Small intestine (tissue), 7 donors: ENCODE measurements at regions not wholly inside any gene's neighbourhood (a gene's known extent, or its start where the extent isn't known, plus 50 kb on each side); places are given as distances from the start of the nearest gene placed in this dataset.
"Not testable (repeated sequence)": the region's sequence is repeated elsewhere in the genome, so short reads cannot be mapped to it uniquely, and the experiment has no call there.

ENCODE experiments used
- DNase-seq, 2 donors: peaks; one replicate each; pipeline versions ENCODE4 v3.0.0 to v3.0.0-alpha.2; 2013
- FAIRE-seq: peaks from 2 replicates; lab custom pipeline; 2012; peaks lifted over from hg19 to GRCh38; lab: Jason Lieb, UNC
- H3K27ac ChIP-seq, 3 donors: one replicate each; pipeline ENCODE4 v1.5.1; 2013; ENCODE audit warnings: low read length in 2 of 3, mild to moderate bottlenecking in 2 of 3, control low read depth in 1 of 3, inconsistent platforms in 1 of 3, low read depth in 1 of 3, moderate library complexity in 1 of 3
- H3K27me3 ChIP-seq, 3 donors: one replicate each; pipeline ENCODE4 v1.6.1; 2013; ENCODE audit warnings: low read length in 3 of 3, inconsistent platforms in 1 of 3; ENCODE audit not compliant: control insufficient read depth in 3 of 3, insufficient read depth in 3 of 3
- H3K36me3 ChIP-seq, 3 donors: one replicate each; pipeline ENCODE4 v1.6.1; 2013; ENCODE audit warnings: low read length in 3 of 3, inconsistent platforms in 1 of 3, low read depth in 1 of 3, mild to moderate bottlenecking in 1 of 3, moderate library complexity in 1 of 3; ENCODE audit not compliant: control insufficient read depth in 3 of 3, insufficient read depth in 2 of 3
- H3K4me1 ChIP-seq, 3 donors: one replicate each; pipeline ENCODE4 v1.6.1; 2013; ENCODE audit warnings: low read length in 2 of 3, inconsistent platforms in 1 of 3, low read depth in 1 of 3, mild to moderate bottlenecking in 1 of 3, moderate library complexity in 1 of 3; ENCODE audit not compliant: control insufficient read depth in 3 of 3, insufficient read depth in 2 of 3
- H3K4me3 ChIP-seq, 3 donors: one replicate each; pipeline ENCODE4 v1.5.1; 2013; ENCODE audit warnings: low read length in 3 of 3, control low read depth in 1 of 3, inconsistent platforms in 1 of 3, low read depth in 1 of 3, mild to moderate bottlenecking in 1 of 3, moderate library complexity in 1 of 3
- H3K9me3 ChIP-seq, 2 donors: one replicate each; pipeline ENCODE4 v1.6.1; 2013; ENCODE audit warnings: low read depth in 1 of 2, low read length in 1 of 2; ENCODE audit not compliant: control insufficient read depth in 2 of 2, insufficient read depth in 1 of 2
- WGBS, 3 donors: extraction: QIAGEN DNeasy Blood & Tissue Kit; methylation state at CpG; one replicate each; pipeline ENCODE4 v1.1.7; 2013; 5-methylcytosine and 5-hydroxymethylcytosine counted together
- donor health status: healthy with polysubstance abuse.
- donor health status: control.
- donor health status: control.
- donor health status: Bipolar disorder and iron deficiency.
- donor health status: healthy.

- H3K27me3 ChIP-seq, result no peaks in the 10 kb centered on the region
- peaks cover 0 to 12% (median 6%) of the 10 kb centered on the region in 3 donors for H3K4me1 ChIP-seq
- DNase-seq (no peak), FAIRE-seq (no peak)
- H3K27ac ChIP-seq, result no peak overlapping the region
- H3K4me3 ChIP-seq, result no peak overlapping the region
- H3K36me3 ChIP-seq, result no peaks in the 10 kb centered on the region
- H3K9me3 ChIP-seq, result no peaks in the 10 kb centered on the region
- WGBS, 3 donors, result 88 to 94% (median 91%) methylated on average over 2 of the region's 2 CpGs
These were observed 124.8 kb downstream of the CD164 start for GRCh38 chr6:109257494-109257893.

- FAIRE-seq (no peak), DNase-seq (peak; percentile 15 to 31)
- Histone ChIP-seq H3K4me3 (no peak overlapping the region), H3K36me3 (no peaks in the 10 kb centered on the region), H3K27ac (no peak overlapping the region), H3K9me3 (no peaks in the 10 kb centered on the region), H3K27me3 (no peaks in the 10 kb centered on the region), H3K4me1 (peaks cover 0 to 12% (median 6%) of the 10 kb centered on the region in 3 donors)
- WGBS, 3 donors, result 34 to 47% (median 34%) methylated on average over 4 of the region's 4 CpGs
These were observed 126.2 kb downstream of the CD164 start for GRCh38 chr6:109255946-109256640.

GRCh38 chr6:109255087-109255486, 127.2 kb downstream of the CD164 start:
- DNase-seq (no peak), FAIRE-seq (no peak)
- peaks cover 0 to 12% (median 6%) of the 10 kb centered on the region in 3 donors for H3K4me1 ChIP-seq
- H3K9me3 ChIP-seq, result no peaks in the 10 kb centered on the region
- H3K27me3 ChIP-seq, result no peaks in the 10 kb centered on the region
- no peak overlapping the region for H3K4me3 ChIP-seq
- peak overlapping the region in 1 of 3 donors; percentile 14 for H3K27ac ChIP-seq
- WGBS, 3 donors, result 75 to 96% (median 90%) methylated on average over 5 of the region's 5 CpGs
- no peaks in the 10 kb centered on the region for H3K36me3 ChIP-seq

GRCh38 chr6:109253366-109253765, 128.9 kb downstream of the CD164 start:
- H3K36me3 ChIP-seq, result no peaks in the 10 kb centered on the region
- H3K27me3 ChIP-seq, result no peaks in the 10 kb centered on the region
- no peak for DNase-seq
- H3K9me3 ChIP-seq, result no peaks in the 10 kb centered on the region
- H3K4me3 ChIP-seq, result no peak overlapping the region
- peaks cover 0 to 12% (median 6%) of the 10 kb centered on the region in 3 donors for H3K4me1 ChIP-seq
- FAIRE-seq, result no peak
- H3K27ac ChIP-seq, result no peak overlapping the region

GRCh38 chr6:109252261-109253041, 129.8 kb downstream of the CD164 start:
- Histone ChIP-seq H3K4me1 (peaks cover 0 to 12% (median 6%) of the 10 kb centered on the region in 3 donors), H3K27me3 (no peaks in the 10 kb centered on the region), H3K4me3 (no peak overlapping the region), H3K36me3 (no peaks in the 10 kb centered on the region), H3K9me3 (no peaks in the 10 kb centered on the region), H3K27ac (no peak overlapping the region)
- DNase-seq (peak in 1 of 2 donors; percentile 23), FAIRE-seq (no peak)
- 29 to 59% (median 41%) methylated on average over 3 of the region's 3 CpGs for WGBS, 3 donors

- DNase-seq (no peak), FAIRE-seq (no peak)
- H3K4me3 ChIP-seq, result no peak overlapping the region
- no peaks in the 10 kb centered on the region for H3K27me3 ChIP-seq
- H3K4me1 ChIP-seq, result peaks cover 0 to 12% (median 6%) of the 10 kb centered on the region in 3 donors
- H3K36me3 ChIP-seq, result no peaks in the 10 kb centered on the region
- no peak overlapping the region for H3K27ac ChIP-seq
- H3K9me3 ChIP-seq, result no peaks in the 10 kb centered on the region
These were observed 130.4 kb downstream of the CD164 start for GRCh38 chr6:109251839-109252238.

GRCh38 chr6:109250544-109251156, 131.6 kb downstream of the CD164 start:
- DNase-seq, H3K27ac ChIP-seq, H3K36me3 ChIP-seq, H3K4me1 ChIP-seq, H3K27me3 ChIP-seq, FAIRE-seq, H3K4me3 ChIP-seq, H3K9me3 ChIP-seq: not testable (repeated sequence)
- WGBS, 3 donors, result 56 to 89% (median 79%) methylated on average over 5 to 23 of the region's 32 CpGs
